A549 (cell line): ENCODE measurements at regions not wholly inside any gene's neighbourhood (a gene's known extent, or its start where the extent isn't known, plus 50 kb on each side); places are given as distances from the start of the nearest gene placed in this dataset.

Source experiments
- ATAC-seq, 2 experiments: fragments of 200-7000 bp in 1 of 2; fragments of >200 bp in 1 of 2; cut with Nextera tagmentation in 1 of 2; cut with Tn5 transposase in 1 of 2; 3 replicates each; pipeline versions ENCODE4 v1.8.0 to v1.9.1; 2018 to 2020; ENCODE audit warnings: mild to moderate bottlenecking in 1 of 2, moderate library complexity in 1 of 2
- CTCF ChIA-PET: fragments of 300-600 bp; sonication (Branson Sonifier 250); formaldehyde crosslinking; extraction: SDS; loops from one replicate; lab custom pipeline; 2021; ENCODE audit warnings: antibody characterized with exemption, inconsistent platforms; lab: Yijun Ruan, JAX
- POLR2A ChIA-PET: fragments of 350-600 bp; formaldehyde crosslinking; extraction: SDS; loops from one replicate; lab custom pipeline; 2021; ENCODE audit warnings: antibody characterized with exemption, inconsistent platforms; lab: Yijun Ruan, JAX
- DNase-seq, 2 experiments: peaks; one replicate each; pipeline versions ENCODE4 v3.0.0 to v3.0.0-alpha.2; 2011 to 2016; ENCODE audit warnings: low read depth in 1 of 2, low spot score in 1 of 2
- FAIRE-seq: peaks from 2 replicates; lab custom pipeline; 2011; peaks lifted over from hg19 to GRCh38; lab: Jason Lieb, UNC
- H3K27ac ChIP-seq, 2 experiments: fragments of >200 bp; sonication (Bioruptor Twin); formaldehyde crosslinking; 3 replicates each; pipeline ENCODE4 v1.5.1; 2016 to 2017
- H3K4me1 ChIP-seq: fragments of >200 bp; sonication (Bioruptor Twin); formaldehyde crosslinking; 3 replicates; pipeline ENCODE4 v1.6.1; 2016
- H3K4me2 ChIP-seq: fragments of >200 bp; sonication (Bioruptor Twin); formaldehyde crosslinking; 3 replicates; pipeline ENCODE4 v1.6.1; 2016
- H3K4me3 ChIP-seq: fragments of >200 bp; sonication (Bioruptor Twin); formaldehyde crosslinking; 3 replicates; pipeline ENCODE4 v1.5.1; 2016
- H3K9me3 ChIP-seq: fragments of >200 bp; sonication (Bioruptor Twin); formaldehyde crosslinking; 3 replicates; pipeline ENCODE4 v1.6.1; 2016
- CEBPB ChIP-seq, 2 experiments: fragments of >200 bp in 1 of 2; sonication (Bioruptor Twin) in 1 of 2; formaldehyde crosslinking in 1 of 2; IDR thresholded peaks; 2 replicates each; pipeline ENCODE4 v1.6.1; 2012 to 2016
- CHD4 ChIP-seq: fragments of 200-600 bp; sonication (generic); IDR thresholded peaks from 2 replicates; pipeline ENCODE4 v1.6.1; 2016; ENCODE audit warnings: antibody characterized with exemption, mild to moderate bottlenecking, borderline replicate concordance
- E2F6 ChIP-seq: IDR thresholded peaks from 2 replicates; pipeline ENCODE4 v1.6.1; 2012; ENCODE audit warnings: low read depth, borderline replicate concordance
- EHMT2 ChIP-seq: fragments of 200-600 bp; sonication (generic); IDR thresholded peaks from 2 replicates; pipeline ENCODE4 v1.6.1; 2016; ENCODE audit warnings: antibody characterized with exemption, low read depth, mild to moderate bottlenecking, moderate library complexity
- FOSB ChIP-seq: fragments of 250-450 bp; sonication (Bioruptor Pico); IDR thresholded peaks from 2 replicates; pipeline ENCODE4 v1.5.0; 2020; ENCODE audit warnings: mild to moderate bottlenecking, moderate library complexity
- GATA3 ChIP-seq: IDR thresholded peaks from 2 replicates; pipeline ENCODE4 v1.6.1; 2012; ENCODE audit warnings: borderline replicate concordance
- HDAC2 ChIP-seq: fragments of 200-600 bp; sonication (generic); IDR thresholded peaks from 2 replicates; pipeline ENCODE4 v1.6.1; 2016
- HES2 ChIP-seq: fragments of >200 bp; sonication (Bioruptor Twin); formaldehyde crosslinking; IDR thresholded peaks from 2 replicates; pipeline ENCODE4 v1.6.1; 2016
- HEYL ChIP-seq: fragments of 250-450 bp; sonication (Bioruptor Pico); IDR thresholded peaks from 2 replicates; pipeline ENCODE4 v1.8.0; 2021; ENCODE audit warnings: mild to moderate bottlenecking, moderate library complexity
- HMGXB4 ChIP-seq: fragments of 250-450 bp; sonication (Bioruptor Pico); IDR thresholded peaks from 2 replicates; pipeline ENCODE4 v1.5.0; 2021; ENCODE audit warnings: mild to moderate bottlenecking, moderate library complexity, borderline replicate concordance
- KDM5A ChIP-seq: fragments of 200-600 bp; sonication (generic); IDR thresholded peaks from 2 replicates; pipeline ENCODE4 v1.6.1; 2016; ENCODE audit warnings: antibody characterized with exemption, mild to moderate bottlenecking
- MAFK ChIP-seq: fragments of 450-650 bp; IDR thresholded peaks from 2 replicates; pipeline ENCODE4 v1.6.1; 2014; ENCODE audit not compliant: partially characterized antibody
- MAX ChIP-seq: IDR thresholded peaks from 2 replicates; pipeline ENCODE4 v1.6.1; 2012
- MAZ ChIP-seq: fragments of 150-350 bp; IDR thresholded peaks from 2 replicates; pipeline ENCODE4 v1.6.1; 2014; ENCODE audit warnings: antibody characterized with exemption, low read depth, low read length, borderline replicate concordance
- NFE2L2 ChIP-seq: fragments of 150-350 bp; conservative IDR thresholded peaks from 2 replicates; pipeline ENCODE4 v1.6.1; 2014; ENCODE audit warnings: low read length
- NR3C1 ChIP-seq: fragments of >200 bp; sonication (Bioruptor Twin); formaldehyde crosslinking; IDR thresholded peaks from 3 replicates; pipeline ENCODE4 v1.6.1; 2017
- PHF8 ChIP-seq: fragments of 200-600 bp; sonication (generic); IDR thresholded peaks from 2 replicates; pipeline ENCODE4 v1.6.1; 2016; ENCODE audit warnings: low read depth, mild to moderate bottlenecking, antibody characterized with exemption, moderate library complexity, borderline replicate concordance
- RAD21 ChIP-seq, 2 experiments: fragments of >200 bp in 1 of 2; sonication (Bioruptor Twin) in 1 of 2; formaldehyde crosslinking in 1 of 2; IDR thresholded peaks in 1 of 2; conservative IDR thresholded peaks in 1 of 2; 2 replicates in 1 of 2; 3 replicates in 1 of 2; pipeline ENCODE4 v1.6.1; 2012 to 2018; ENCODE audit warnings: inconsistent platforms in 1 of 2
- SMC3 ChIP-seq: fragments of >200 bp; sonication (Bioruptor Twin); formaldehyde crosslinking; IDR thresholded peaks from 3 replicates; pipeline ENCODE4 v1.6.1; 2018; ENCODE audit warnings: inconsistent platforms
- TP53 ChIP-seq: fragments of 250-450 bp; sonication (Bioruptor Pico); IDR thresholded peaks from 2 replicates; pipeline ENCODE4 v1.5.0; 2021; ENCODE audit warnings: mild to moderate bottlenecking, moderate library complexity
- ZFP36 ChIP-seq: fragments of 450-650 bp; IDR thresholded peaks from 2 replicates; pipeline ENCODE4 v1.6.1; 2014; ENCODE audit warnings: borderline replicate concordance; ENCODE audit not compliant: partially characterized antibody
- ZNF302 ChIP-seq: fragments of 250-450 bp; sonication (Bioruptor Pico); IDR thresholded peaks from 2 replicates; pipeline ENCODE4 v1.9.0; 2021; ENCODE audit warnings: inconsistent platforms, mild to moderate bottlenecking, moderate library complexity
- WGBS: methylation state at CpG from one replicate; pipeline ENCODE4 v1.1.6; 2017; ENCODE audit errors: missing lambda C conversion rate; 5-methylcytosine and 5-hydroxymethylcytosine counted together
- TF ChIP-seq, protein P1 (sequence below): fragments of >200 bp; sonication (Bioruptor Twin); formaldehyde crosslinking; IDR thresholded peaks from 3 replicates; pipeline ENCODE4 v1.6.1; 2016
- TF ChIP-seq, protein P2 (sequence below): fragments of 450-650 bp; IDR thresholded peaks from 2 replicates; pipeline ENCODE4 v1.6.1; 2014; ENCODE audit warnings: antibody characterized with exemption

- ChIA-PET POLR2A (no interaction called here), CTCF (no interaction called here)
- ATAC-seq = no peak
- H3K27ac ChIP-seq = no peak overlapping the region
- TF ChIP-seq MAFK (peak; percentile 55), HEYL (CRISPR knock-in tag) (no peak)
- TF ChIP-seq, all 56 proteins: peak for 1
- H3K9me3 ChIP-seq = no peaks in the 10 kb centered on the region
- FAIRE-seq = no peak
- no peak overlapping the region for H3K4me2 ChIP-seq
- DNase-seq = no peak
- H3K4me3 ChIP-seq = no peak overlapping the region
- H3K4me1 ChIP-seq = no peaks in the 10 kb centered on the region
Observed at GRCh38 chr1:166340709-166341108, 173.9 kb upstream of the FAM78B start.

GRCh38 chr1:166343276-166343675 lies 176.5 kb upstream of the FAM78B start:
- H3K4me2 ChIP-seq = no peak overlapping the region
- no peaks in the 10 kb centered on the region for H3K9me3 ChIP-seq
- H3K4me3 ChIP-seq = no peak overlapping the region
- no peaks in the 10 kb centered on the region for H3K4me1 ChIP-seq
- no peak for TF ChIP-seq PHF8
- no peak for TF ChIP-seq HMGXB4 (CRISPR knock-in tag)
- no peak for TF ChIP-seq CEBPB (IDR thresholded peaks at IDR 0.05)
- no peak for FAIRE-seq
- POLR2A ChIA-PET = no interaction called here
- H3K27ac ChIP-seq = no peak overlapping the region
- CTCF ChIA-PET = no interaction called here
- 26% methylated on average over 9 of the region's 22 CpGs for WGBS
- no peak for ATAC-seq
- DNase-seq = no peak

- Histone ChIP-seq H3K27ac (no peak overlapping the region), H3K4me2 (no peak overlapping the region), H3K9me3 (no peaks in the 10 kb centered on the region), H3K4me1 (no peaks in the 10 kb centered on the region), H3K4me3 (no peak overlapping the region)
- POLR2A ChIA-PET = no interaction called here
- no peak for DNase-seq
- no peak for ATAC-seq
- CTCF ChIA-PET = interaction anchor here (1.0 kb wide), 1 partner anchor 26 kb away, joined by 4 read pairs; no protein-coding TSS in a partner anchor
- 12% methylated on average over 5 of the region's 5 CpGs for WGBS
- FAIRE-seq = no peak
- TF ChIP-seq GATA3 (no peak), ZFP36 (no peak), HDAC2 (no peak), SMC3 (no peak), PHF8 (no peak), EHMT2 (no peak), ZNF302 (no peak), RAD21 (conservative IDR thresholded peaks at IDR 0.05 in 1 of 2, IDR thresholded peaks at IDR 0.05 in 1 of 2) (no peak), MAZ (no peak), E2F6 (no peak), FOSB (no peak), NR3C1 (no peak)
- TF ChIP-seq, protein P1, sequence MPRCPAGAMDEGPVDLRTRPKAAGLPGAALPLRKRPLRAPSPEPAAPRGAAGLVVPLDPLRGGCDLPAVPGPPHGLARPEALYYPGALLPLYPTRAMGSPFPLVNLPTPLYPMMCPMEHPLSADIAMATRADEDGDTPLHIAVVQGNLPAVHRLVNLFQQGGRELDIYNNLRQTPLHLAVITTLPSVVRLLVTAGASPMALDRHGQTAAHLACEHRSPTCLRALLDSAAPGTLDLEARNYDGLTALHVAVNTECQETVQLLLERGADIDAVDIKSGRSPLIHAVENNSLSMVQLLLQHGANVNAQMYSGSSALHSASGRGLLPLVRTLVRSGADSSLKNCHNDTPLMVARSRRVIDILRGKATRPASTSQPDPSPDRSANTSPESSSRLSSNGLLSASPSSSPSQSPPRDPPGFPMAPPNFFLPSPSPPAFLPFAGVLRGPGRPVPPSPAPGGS = no peak
Observed at GRCh38 chr1:166350490-166350889, 183.7 kb upstream of the FAM78B start.

GRCh38 chr1:166351676-166352075 lies 184.9 kb upstream of the FAM78B start:
- Histone ChIP-seq H3K4me2 (no peak overlapping the region), H3K9me3 (no peaks in the 10 kb centered on the region), H3K27ac (no peak overlapping the region), H3K4me3 (no peak overlapping the region), H3K4me1 (no peaks in the 10 kb centered on the region)
- no peak for TF ChIP-seq TP53 (CRISPR knock-in tag)
- TF ChIP-seq MAX = no peak
- TF ChIP-seq NFE2L2 = no peak
- no peak for TF ChIP-seq HES2
- TF ChIP-seq, protein P2, sequence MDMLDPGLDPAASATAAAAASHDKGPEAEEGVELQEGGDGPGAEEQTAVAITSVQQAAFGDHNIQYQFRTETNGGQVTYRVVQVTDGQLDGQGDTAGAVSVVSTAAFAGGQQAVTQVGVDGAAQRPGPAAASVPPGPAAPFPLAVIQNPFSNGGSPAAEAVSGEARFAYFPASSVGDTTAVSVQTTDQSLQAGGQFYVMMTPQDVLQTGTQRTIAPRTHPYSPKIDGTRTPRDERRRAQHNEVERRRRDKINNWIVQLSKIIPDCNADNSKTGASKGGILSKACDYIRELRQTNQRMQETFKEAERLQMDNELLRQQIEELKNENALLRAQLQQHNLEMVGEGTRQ = no peak
- no peak for TF ChIP-seq KDM5A
- no peak for TF ChIP-seq CHD4
- no peak for FAIRE-seq
- DNase-seq = no peak
- ChIA-PET CTCF (no interaction called here), POLR2A (no interaction called here)
- ATAC-seq = no peak
- WGBS = 0% methylated on average over 1 of the region's 1 CpG
